Naive thymus-derived CD8-positive, alpha-beta T cell (primary cell): ENCODE measurements at regions not wholly inside any gene's neighbourhood (a gene's known extent, or its start where the extent isn't known, plus 50 kb on each side); places are given as distances from the start of the nearest gene placed in this dataset.

Experiments used
- ATAC-seq, 2 donors: fragments of 150-1000 bp; cut with Tn5 transposase in 1 of 2; sonication (Bioruptor Pico), chemical (Tn5 transposase) in 1 of 2; 1 replicate in 1 of 2; 2 replicates in 1 of 2; pipeline ENCODE4 v1.10.0; 2021; ENCODE audit warnings: mild to moderate bottlenecking in 2 of 2, moderate library complexity in 2 of 2
- POLR2A ChIA-PET: fragments of 350-600 bp; sonication (Branson Sonifier 250); formaldehyde crosslinking; loops from one replicate; lab custom pipeline; 2021; ENCODE audit warnings: antibody characterized with exemption; lab: Charles Lee
- DNase-seq, 10 donors: peaks; one replicate each; pipeline versions ENCODE4 v3.0.0 to v3.0.0-alpha.2; 2020 to 2022
- H3K27ac Mint-ChIP-seq, 10 donors: one replicate each; pipeline ENCODE4 v1.8.0; 2020 to 2022; ENCODE audit warnings: mild to moderate bottlenecking in 10 of 10, mixed read lengths in 10 of 10, moderate library complexity in 4 of 10, inconsistent platforms in 1 of 10
- H3K27me3 Mint-ChIP-seq, 5 donors: one replicate each; pipeline ENCODE4 v1.8.0; 2021 to 2022; ENCODE audit warnings: mixed read lengths in 5 of 5
- H3K36me3 Mint-ChIP-seq, 3 donors: one replicate each; pipeline ENCODE4 v1.8.0; 2020 to 2022; ENCODE audit warnings: mixed read lengths in 3 of 3, mild to moderate bottlenecking in 2 of 3, inconsistent platforms in 1 of 3
- H3K4me1 Mint-ChIP-seq, 4 donors: one replicate each; pipeline ENCODE4 v1.8.0; 2021 to 2022; ENCODE audit warnings: mixed read lengths in 4 of 4
- H3K4me3 Mint-ChIP-seq, 10 donors: one replicate each; pipeline ENCODE4 v1.8.0; 2020 to 2022; ENCODE audit warnings: mild to moderate bottlenecking in 10 of 10, mixed read lengths in 10 of 10, moderate library complexity in 6 of 10, inconsistent platforms in 1 of 10
- H3K9me3 Mint-ChIP-seq, 9 donors: one replicate each; pipeline ENCODE4 v1.8.0; 2020 to 2022; ENCODE audit warnings: mixed read lengths in 9 of 9, mild to moderate bottlenecking in 3 of 9, inconsistent platforms in 1 of 9, moderate library complexity in 1 of 9

- Mint-ChIP-seq H3K27ac (no peak overlapping the region), H3K36me3 (no peaks in the 10 kb centered on the region), H3K4me1 (no peaks in the 10 kb centered on the region), H3K4me3 (no peak overlapping the region), H3K9me3 (no peaks in the 10 kb centered on the region), H3K27me3 (peaks cover 0 to 3% (median 0%) of the 10 kb centered on the region in 5 donors)
- ATAC-seq (no peak), DNase-seq (no peak)
- POLR2A ChIA-PET = no interaction called here
These were observed 107.0 kb downstream of the CPN2 start for GRCh38 chr3:194244167-194244566.

- Mint-ChIP-seq H3K9me3 (no peaks in the 10 kb centered on the region), H3K4me3 (no peak overlapping the region), H3K36me3 (no peaks in the 10 kb centered on the region), H3K27me3 (peaks cover 0 to 3% (median 0%) of the 10 kb centered on the region in 5 donors), H3K27ac (peak overlapping the region in 1 of 10 donors; percentile 20), H3K4me1 (no peaks in the 10 kb centered on the region)
- no peak for DNase-seq
- POLR2A ChIA-PET = no interaction called here
- no peak for ATAC-seq
These were observed 105.7 kb downstream of the CPN2 start for GRCh38 chr3:194245474-194245873.

- Mint-ChIP-seq H3K27ac (no peak overlapping the region), H3K9me3 (no peaks in the 10 kb centered on the region), H3K27me3 (peaks cover 0 to 3% (median 0%) of the 10 kb centered on the region in 5 donors), H3K4me1 (no peaks in the 10 kb centered on the region), H3K36me3 (no peaks in the 10 kb centered on the region), H3K4me3 (no peak overlapping the region)
- ATAC-seq (no peak), DNase-seq (no peak)
- POLR2A ChIA-PET = no interaction called here
These were observed 105.1 kb downstream of the CPN2 start for GRCh38 chr3:194245975-194246561.

GRCh38 chr3:194246709-194247349, 104.3 kb downstream of the CPN2 start:
- Mint-ChIP-seq H3K36me3 (no peaks in the 10 kb centered on the region), H3K9me3 (no peaks in the 10 kb centered on the region), H3K27me3 (peaks cover 0 to 3% (median 0%) of the 10 kb centered on the region in 5 donors), H3K4me1 (no peaks in the 10 kb centered on the region), H3K27ac (no peak overlapping the region), H3K4me3 (no peak overlapping the region)
- no peak for ATAC-seq
- POLR2A ChIA-PET = no interaction called here
- no peak for DNase-seq

GRCh38 chr3:194247350-194247740, 103.8 kb downstream of the CPN2 start:
- Mint-ChIP-seq H3K4me1 (peaks cover 0 to under 1% (median 0%) of the 10 kb centered on the region in 4 donors), H3K27ac (no peak overlapping the region), H3K4me3 (no peak overlapping the region), H3K9me3 (no peaks in the 10 kb centered on the region), H3K36me3 (no peaks in the 10 kb centered on the region), H3K27me3 (peaks cover 0 to 2% (median 0%) of the 10 kb centered on the region in 5 donors)
- POLR2A ChIA-PET = no interaction called here
- DNase-seq (no peak), ATAC-seq (no peak)

- Mint-ChIP-seq H3K36me3 (no peaks in the 10 kb centered on the region), H3K9me3 (no peaks in the 10 kb centered on the region), H3K4me3 (no peak overlapping the region), H3K27me3 (peaks cover 0 to 2% (median 0%) of the 10 kb centered on the region in 5 donors), H3K4me1 (peaks cover 4 to 10% (median 9%) of the 10 kb centered on the region in 4 donors), H3K27ac (peak overlapping the region in 1 of 10 donors; percentile 74)
- no peak for DNase-seq
- no peak for ATAC-seq
- POLR2A ChIA-PET = interaction anchor here (0.6 kb wide), 1 partner anchor 146 kb away, joined by 5 read pairs; no protein-coding TSS in a partner anchor
These were observed 101.6 kb downstream of the CPN2 start for GRCh38 chr3:194249323-194250097.

GRCh38 chr3:194250098-194251002, 100.8 kb downstream of the CPN2 start:
- H3K27ac Mint-ChIP-seq = peak overlapping the region in 2 of 10 donors; percentile 15 to 74
- no peak overlapping the region for H3K4me3 Mint-ChIP-seq
- no peaks in the 10 kb centered on the region for H3K9me3 Mint-ChIP-seq
- peaks cover 0 to 2% (median 0%) of the 10 kb centered on the region in 5 donors for H3K27me3 Mint-ChIP-seq
- no peak for ATAC-seq
- POLR2A ChIA-PET = interaction anchor here (0.6 kb wide), 1 partner anchor 146 kb away, joined by 5 read pairs; no protein-coding TSS in a partner anchor
- H3K4me1 Mint-ChIP-seq = peaks cover 9 to 14% (median 11%) of the 10 kb centered on the region in 4 donors
- no peaks in the 10 kb centered on the region for H3K36me3 Mint-ChIP-seq
- no peak for DNase-seq

- POLR2A ChIA-PET = no interaction called here
- peaks cover 0 to 2% (median 0%) of the 10 kb centered on the region in 5 donors for H3K27me3 Mint-ChIP-seq
- H3K4me1 Mint-ChIP-seq = peaks cover 13 to 20% (median 18%) of the 10 kb centered on the region in 4 donors
- no peak overlapping the region for H3K27ac Mint-ChIP-seq
- no peaks in the 10 kb centered on the region for H3K9me3 Mint-ChIP-seq
- H3K36me3 Mint-ChIP-seq = no peaks in the 10 kb centered on the region
- H3K4me3 Mint-ChIP-seq = no peak overlapping the region
- ATAC-seq = no peak
- DNase-seq = no peak
These were observed 100.1 kb downstream of the CPN2 start for GRCh38 chr3:194251007-194251406.

GRCh38 chr3:194251461-194251860, 99.7 kb downstream of the CPN2 start:
- H3K27ac Mint-ChIP-seq = no peak overlapping the region

GRCh38 chr3:194251891-194252560, 99.1 kb downstream of the CPN2 start:
- no peak overlapping the region for H3K4me3 Mint-ChIP-seq
- H3K27me3 Mint-ChIP-seq = peaks cover 0 to 2% (median 0%) of the 10 kb centered on the region in 5 donors
- ATAC-seq (no peak), DNase-seq (no peak)
- no peaks in the 10 kb centered on the region for H3K36me3 Mint-ChIP-seq
- no peaks in the 10 kb centered on the region for H3K9me3 Mint-ChIP-seq
- H3K4me1 Mint-ChIP-seq = peaks cover 13 to 24% (median 22%) of the 10 kb centered on the region in 4 donors
- POLR2A ChIA-PET = no interaction called here
- peak overlapping the region in 1 of 10 donors; percentile 60 for H3K27ac Mint-ChIP-seq

More at GRCh38 chr3:194251461-194251860, 99.7 kb downstream of the CPN2 start:
- Mint-ChIP-seq H3K27me3 (peaks cover 0 to 2% (median 0%) of the 10 kb centered on the region in 5 donors), H3K9me3 (no peaks in the 10 kb centered on the region), H3K4me3 (no peak overlapping the region), H3K4me1 (peaks cover 13 to 23% (median 20%) of the 10 kb centered on the region in 4 donors), H3K36me3 (no peaks in the 10 kb centered on the region)
- POLR2A ChIA-PET = no interaction called here
- ATAC-seq = no peak
- no peak for DNase-seq

- no peak overlapping the region for H3K4me3 Mint-ChIP-seq
- DNase-seq (no peak), ATAC-seq (no peak)
- H3K27me3 Mint-ChIP-seq = peaks cover 0 to 2% (median 0%) of the 10 kb centered on the region in 5 donors
- H3K4me1 Mint-ChIP-seq = peaks cover 13 to 25% (median 22%) of the 10 kb centered on the region in 4 donors
- H3K27ac Mint-ChIP-seq = peak overlapping the region in 2 of 10 donors; percentile 41 to 45
- H3K36me3 Mint-ChIP-seq = peaks cover 0 to 1% (median 0%) of the 10 kb centered on the region in 3 donors
- POLR2A ChIA-PET = no interaction called here
- H3K9me3 Mint-ChIP-seq = peaks cover 0 to 3% (median 1%) of the 10 kb centered on the region in 9 donors
These were observed 97.9 kb downstream of the CPN2 start for GRCh38 chr3:194253270-194253669.
